GM12891 (cell line): ENCODE measurements at regions not wholly inside any gene's neighbourhood (a gene's known extent, or its start where the extent isn't known, plus 50 kb on each side); places are given as distances from the start of the nearest gene placed in this dataset.

Source experiments
- POLR2A ChIP-seq: IDR thresholded peaks from 2 replicates; pipeline ENCODE4 v1.6.1; 2011; ENCODE audit warnings: low read depth, low read length, control low read depth
- TAF1 ChIP-seq: IDR thresholded peaks from 2 replicates; pipeline ENCODE4 v1.6.1; 2011; ENCODE audit warnings: low read depth, low read length, control low read depth

DNA sequence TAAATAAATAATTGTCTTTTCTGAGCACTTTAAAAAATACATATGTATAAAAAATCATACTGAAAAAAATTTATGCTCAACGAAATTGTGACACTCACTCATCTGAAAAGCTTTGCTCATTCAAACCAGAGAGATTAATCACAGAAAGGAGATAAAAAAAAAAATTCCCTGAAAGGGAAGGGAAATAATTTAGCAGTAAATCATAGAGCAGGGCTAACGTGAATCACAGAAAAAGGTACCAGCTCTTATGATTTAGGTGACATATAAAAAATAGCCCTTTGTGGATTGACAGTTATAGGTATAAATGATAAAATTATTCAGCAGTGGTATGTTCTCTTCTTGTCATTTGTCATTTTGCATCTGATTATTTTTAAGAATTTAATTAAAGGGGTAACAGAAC is 552.7 kb upstream of the TENM3 start:
- TF ChIP-seq POLR2A (no peak), TAF1 (no peak)
